ENCODE measurements at regions not wholly inside any gene's neighbourhood (a gene's known extent, or its start where the extent isn't known, plus 50 kb on each side); places are given as distances from the start of the nearest gene placed in this dataset.

- no peak for TF ChIP-seq POLR2A (IDR thresholded peaks at IDR 0.05; ENCODE audit: low read depth, low read length)
- TF ChIP-seq POLR2AphosphoS5 (IDR thresholded peaks at IDR 0.05; ENCODE audit: low read depth, low read length) = no peak
- TF ChIP-seq TAF1 (IDR thresholded peaks at IDR 0.05; ENCODE audit: borderline replicate concordance, low read depth, low read length) = no peak
These were observed 525.1 kb downstream of the LMO7 start for GRCh38 chr13:76160961-76161925.
